Sigmoid colon (tissue), 6 donors: ENCODE measurements at regions not wholly inside any gene's neighbourhood (a gene's known extent, or its start where the extent isn't known, plus 50 kb on each side); places are given as distances from the start of the nearest gene placed in this dataset.

Experiments used
- DNase-seq: peaks from one replicate; pipeline ENCODE4 v3.0.0-alpha.2; 2019
- H3K27ac ChIP-seq, 4 donors: fragments of 200-600 bp; sonication (generic); one replicate each; pipeline ENCODE4 v1.5.1; 2016 to 2019; ENCODE audit warnings: mild to moderate bottlenecking in 1 of 4
- H3K27me3 ChIP-seq, 3 donors: fragments of 200-600 bp; sonication (generic); one replicate each; pipeline ENCODE4 v1.5.1; 2019; ENCODE audit warnings: mild to moderate bottlenecking in 1 of 3
- H3K36me3 ChIP-seq, 4 donors: fragments of 200-600 bp; sonication (generic); one replicate each; pipeline ENCODE4 v1.5.1; 2016 to 2019
- H3K4me1 ChIP-seq, 4 donors: fragments of 200-600 bp; sonication (generic); one replicate each; pipeline ENCODE4 v1.5.1; 2017 to 2019
- H3K4me3 ChIP-seq, 4 donors: fragments of 200-600 bp; sonication (generic); one replicate each; pipeline ENCODE4 v1.5.1; 2017 to 2019; ENCODE audit warnings: mild to moderate bottlenecking in 2 of 4, moderate library complexity in 1 of 4
- H3K9me3 ChIP-seq, 4 donors: fragments of 200-600 bp in 3 of 4; sonication (generic) in 3 of 4; one replicate each; pipeline versions ENCODE4 v1.5.1 to v1.6.1; 2013 to 2019
- CTCF ChIP-seq, 4 experiments: fragments of 450-650 bp in 3 of 4; fragments of 200-600 bp in 1 of 4; IDR thresholded peaks; one replicate each; pipeline ENCODE4 v1.5.1; 2016 to 2019; ENCODE audit warnings: antibody characterized with exemption in 4 of 4, mild to moderate bottlenecking in 3 of 4, moderate library complexity in 2 of 4
- EP300 ChIP-seq, 4 donors: sonication (generic); formaldehyde crosslinking; IDR thresholded peaks; one replicate each; pipeline ENCODE4 v1.6.1; 2017; ENCODE audit warnings: antibody characterized with exemption in 4 of 4
- POLR2A ChIP-seq, 2 donors: fragments of 450-650 bp; IDR thresholded peaks; one replicate each; pipeline ENCODE4 v1.6.1; 2016; ENCODE audit warnings: antibody characterized with exemption in 2 of 2, mild to moderate bottlenecking in 2 of 2, moderate library complexity in 2 of 2
- POLR2AphosphoS5 ChIP-seq, 4 donors: sonication (generic); formaldehyde crosslinking; IDR thresholded peaks; one replicate each; pipeline ENCODE4 v1.6.1; 2017; ENCODE audit warnings: antibody characterized with exemption in 4 of 4
- WGBS, 2 donors: extraction: QIAGEN DNeasy Blood & Tissue Kit; methylation state at CpG; one replicate each; pipeline ENCODE4 v1.1.7; 2013; 5-methylcytosine and 5-hydroxymethylcytosine counted together
- intact Hi-C: fragments of 100-400 bp; cut with DNase I; formaldehyde crosslinking; loops from one replicate; pipeline ENCODE4 v1.15.1; 2023
- donor health status: healthy with polysubstance abuse.
- donor health status: healthy.

GRCh38 chr17:64767269-64767997 lies 105.3 kb upstream of the SMURF2 start:
- H3K4me3 ChIP-seq, result no peak overlapping the region
- no peaks in the 10 kb centered on the region for H3K9me3 ChIP-seq
- peaks cover 0 to 7% (median 0%) of the 10 kb centered on the region in 4 donors for H3K36me3 ChIP-seq
- WGBS, 2 donors, result 86 to 91% methylated on average over 11 of the region's 11 CpGs
- no peaks in the 10 kb centered on the region for H3K4me1 ChIP-seq
- H3K27ac ChIP-seq, result no peak overlapping the region
- TF ChIP-seq CTCF (IDR thresholded peaks at IDR 0.05) (no peak), EP300 (IDR thresholded peaks at IDR 0.05) (no peak), POLR2A (IDR thresholded peaks at IDR 0.05) (no peak), POLR2AphosphoS5 (IDR thresholded peaks at IDR 0.05) (no peak)
- intact Hi-C loops, result no loop called here
- H3K27me3 ChIP-seq, result no peaks in the 10 kb centered on the region
- no peak for DNase-seq

GRCh38 chr17:64765191-64765889 lies 103.2 kb upstream of the SMURF2 start:
- TF ChIP-seq POLR2A (IDR thresholded peaks at IDR 0.05) (no peak), CTCF (IDR thresholded peaks at IDR 0.05) (no peak), POLR2AphosphoS5 (IDR thresholded peaks at IDR 0.05) (no peak), EP300 (IDR thresholded peaks at IDR 0.05) (no peak)
- DNase-seq, result no peak
- Histone ChIP-seq H3K4me1 (no peaks in the 10 kb centered on the region), H3K27me3 (no peaks in the 10 kb centered on the region), H3K4me3 (no peak overlapping the region), H3K9me3 (no peaks in the 10 kb centered on the region), H3K27ac (no peak overlapping the region), H3K36me3 (peaks cover 0 to 21% (median 0%) of the 10 kb centered on the region in 4 donors)
- WGBS, 2 donors, result 93 to 94% methylated on average over 7 of the region's 7 CpGs
- intact Hi-C loops, result no loop called here

GRCh38 chr17:64750891-64751677 lies 89.0 kb upstream of the SMURF2 start:
- Histone ChIP-seq H3K27me3 (no peaks in the 10 kb centered on the region), H3K36me3 (peaks cover 0 to 57% (median 15%) of the 10 kb centered on the region in 4 donors), H3K27ac (no peak overlapping the region), H3K4me3 (no peak overlapping the region), H3K4me1 (no peaks in the 10 kb centered on the region), H3K9me3 (no peaks in the 10 kb centered on the region)
- intact Hi-C loops, result no loop called here
- WGBS, 2 donors, result 93 to 96% methylated on average over 14 of the region's 14 CpGs
- no peak for DNase-seq
- no peak for TF ChIP-seq EP300 (IDR thresholded peaks at IDR 0.05)
- no peak for TF ChIP-seq POLR2A (IDR thresholded peaks at IDR 0.05)
- TF ChIP-seq CTCF (IDR thresholded peaks at IDR 0.05), result no peak
- no peak for TF ChIP-seq POLR2AphosphoS5 (IDR thresholded peaks at IDR 0.05)

GRCh38 chr17:64750478-64750877 lies 88.4 kb upstream of the SMURF2 start:
- H3K4me1 ChIP-seq, result no peaks in the 10 kb centered on the region

GRCh38 chr17:64749306-64749705 lies 87.2 kb upstream of the SMURF2 start:
- H3K27ac ChIP-seq, result no peak overlapping the region
- no peak overlapping the region for H3K4me3 ChIP-seq
- peaks cover 0 to 39% (median 11%) of the 10 kb centered on the region in 4 donors for H3K36me3 ChIP-seq
- DNase-seq, result no peak
- TF ChIP-seq CTCF (IDR thresholded peaks at IDR 0.05) (no peak), POLR2A (IDR thresholded peaks at IDR 0.05) (no peak), POLR2AphosphoS5 (IDR thresholded peaks at IDR 0.05) (no peak), EP300 (IDR thresholded peaks at IDR 0.05) (no peak)
- H3K4me1 ChIP-seq, result no peaks in the 10 kb centered on the region
- no peaks in the 10 kb centered on the region for H3K27me3 ChIP-seq
- H3K9me3 ChIP-seq, result no peaks in the 10 kb centered on the region
- intact Hi-C loops, result no loop called here
- WGBS, 2 donors, result 88 to 95% methylated on average over 4 of the region's 4 CpGs

More at GRCh38 chr17:64750478-64750877, 88.4 kb upstream of the SMURF2 start:
- TF ChIP-seq POLR2AphosphoS5 (IDR thresholded peaks at IDR 0.05) (no peak), POLR2A (IDR thresholded peaks at IDR 0.05) (no peak)
- H3K27me3 ChIP-seq, result no peaks in the 10 kb centered on the region
- no peak for DNase-seq
- 95% methylated on average over 9 of the region's 9 CpGs for WGBS, 2 donors
- intact Hi-C loops, result no loop called here
- H3K4me3 ChIP-seq, result no peak overlapping the region
- no peak overlapping the region for H3K27ac ChIP-seq
- H3K9me3 ChIP-seq, result no peaks in the 10 kb centered on the region
- H3K36me3 ChIP-seq, result peaks cover 0 to 51% (median 12%) of the 10 kb centered on the region in 4 donors
